ENCODE measurements at regions not wholly inside any gene's neighbourhood (a gene's known extent, or its start where the extent isn't known, plus 50 kb on each side); places are given as distances from the start of the nearest gene placed in this dataset.

GRCh38 chrX:39337451-39337850, 536.2 kb downstream of the MID1IP1 start:
- Histone ChIP-seq H2AFZ (ENCODE audit: control insufficient read depth, low read length) (no peak overlapping the region), H3K27me3 (ENCODE audit: control insufficient read depth, extremely low read depth, insufficient read depth, low read length) (no peaks in the 10 kb centered on the region), H3K4me2 (ENCODE audit: control insufficient read depth, extremely low read depth, insufficient read depth, low read depth, low read length) (no peak overlapping the region), H3K9me1 (ENCODE audit: control insufficient read depth, extremely low read depth, insufficient read depth, low read length) (no peaks in the 10 kb centered on the region), H3K9ac (ENCODE audit: control insufficient read depth, extremely low read depth, insufficient read depth, low read length) (no peak overlapping the region), H3K4me1 (ENCODE audit: control insufficient read depth, extremely low read depth, insufficient read depth, low read length) (no peaks in the 10 kb centered on the region), H3K9me3 (ENCODE audit: control insufficient read depth, low read depth, low read length) (no peaks in the 10 kb centered on the region), H3K36me3 (ENCODE audit: control insufficient read depth in 2 of 2, extremely low read depth in 1 of 2, insufficient read depth in 2 of 2, low read length in 2 of 2) (no peaks in the 10 kb centered on the region), H4K20me1 (ENCODE audit: control insufficient read depth, extremely low read depth, insufficient read depth, low read length) (no peaks in the 10 kb centered on the region), H3K27ac (ENCODE audit: control insufficient read depth, insufficient read depth, low read length) (no peak overlapping the region), H3K4me3 (ENCODE audit: control insufficient read depth in 2 of 3, extremely low read depth in 1 of 3, insufficient read depth in 2 of 3, low read depth in 1 of 3, low read length in 3 of 3) (no peak overlapping the region), H3K79me2 (ENCODE audit: control insufficient read depth, insufficient read depth, low read length) (no peaks in the 10 kb centered on the region)
- TF ChIP-seq, protein P1, sequence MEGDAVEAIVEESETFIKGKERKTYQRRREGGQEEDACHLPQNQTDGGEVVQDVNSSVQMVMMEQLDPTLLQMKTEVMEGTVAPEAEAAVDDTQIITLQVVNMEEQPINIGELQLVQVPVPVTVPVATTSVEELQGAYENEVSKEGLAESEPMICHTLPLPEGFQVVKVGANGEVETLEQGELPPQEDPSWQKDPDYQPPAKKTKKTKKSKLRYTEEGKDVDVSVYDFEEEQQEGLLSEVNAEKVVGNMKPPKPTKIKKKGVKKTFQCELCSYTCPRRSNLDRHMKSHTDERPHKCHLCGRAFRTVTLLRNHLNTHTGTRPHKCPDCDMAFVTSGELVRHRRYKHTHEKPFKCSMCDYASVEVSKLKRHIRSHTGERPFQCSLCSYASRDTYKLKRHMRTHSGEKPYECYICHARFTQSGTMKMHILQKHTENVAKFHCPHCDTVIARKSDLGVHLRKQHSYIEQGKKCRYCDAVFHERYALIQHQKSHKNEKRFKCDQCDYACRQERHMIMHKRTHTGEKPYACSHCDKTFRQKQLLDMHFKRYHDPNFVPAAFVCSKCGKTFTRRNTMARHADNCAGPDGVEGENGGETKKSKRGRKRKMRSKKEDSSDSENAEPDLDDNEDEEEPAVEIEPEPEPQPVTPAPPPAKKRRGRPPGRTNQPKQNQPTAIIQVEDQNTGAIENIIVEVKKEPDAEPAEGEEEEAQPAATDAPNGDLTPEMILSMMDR (optimal IDR thresholded peaks at IDR 0.05 in 1 of 3, IDR thresholded peaks at IDR 0.05 in 1 of 3, conservative IDR thresholded peaks at IDR 0.05 in 1 of 3; ENCODE audit: extremely low read depth in 1 of 3, insufficient read depth in 2 of 3, low read length in 3 of 3), result no peak
- no peak for TF ChIP-seq EZH2 (IDR thresholded peaks at IDR 0.05; ENCODE audit: low read length)
- DNase-seq (ENCODE audit: low read depth, low spot score) (no peak), FAIRE-seq (no peak)
- dilution Hi-C loops (cut with MboI; ENCODE audit: extremely low pct_ligation_motif_present, low sequenced_read_pairs), result no loop called here

GRCh38 chrX:39338583-39338982, 537.3 kb downstream of the MID1IP1 start:
- Histone ChIP-seq H2AFZ (ENCODE audit: control insufficient read depth, low read length) (no peak overlapping the region), H3K36me3 (ENCODE audit: control insufficient read depth in 2 of 2, extremely low read depth in 1 of 2, insufficient read depth in 2 of 2, low read length in 2 of 2) (no peaks in the 10 kb centered on the region), H3K9me1 (ENCODE audit: control insufficient read depth, extremely low read depth, insufficient read depth, low read length) (no peaks in the 10 kb centered on the region), H3K9ac (ENCODE audit: control insufficient read depth, extremely low read depth, insufficient read depth, low read length) (no peak overlapping the region), H3K4me2 (ENCODE audit: control insufficient read depth, extremely low read depth, insufficient read depth, low read depth, low read length) (no peak overlapping the region), H3K4me3 (ENCODE audit: control insufficient read depth in 2 of 3, extremely low read depth in 1 of 3, insufficient read depth in 2 of 3, low read depth in 1 of 3, low read length in 3 of 3) (no peak overlapping the region), H4K20me1 (ENCODE audit: control insufficient read depth, extremely low read depth, insufficient read depth, low read length) (no peaks in the 10 kb centered on the region), H3K4me1 (ENCODE audit: control insufficient read depth, extremely low read depth, insufficient read depth, low read length) (no peaks in the 10 kb centered on the region), H3K79me2 (ENCODE audit: control insufficient read depth, insufficient read depth, low read length) (no peaks in the 10 kb centered on the region), H3K9me3 (ENCODE audit: control insufficient read depth, low read depth, low read length) (no peaks in the 10 kb centered on the region), H3K27ac (ENCODE audit: control insufficient read depth, insufficient read depth, low read length) (no peak overlapping the region), H3K27me3 (ENCODE audit: control insufficient read depth, extremely low read depth, insufficient read depth, low read length) (no peaks in the 10 kb centered on the region)
- DNase-seq (ENCODE audit: low read depth, low spot score) (no peak), FAIRE-seq (no peak)
- dilution Hi-C loops (cut with MboI; ENCODE audit: extremely low pct_ligation_motif_present, low sequenced_read_pairs), result no loop called here
- TF ChIP-seq EZH2 (IDR thresholded peaks at IDR 0.05; ENCODE audit: low read length), result no peak
- TF ChIP-seq, protein P1 (optimal IDR thresholded peaks at IDR 0.05 in 1 of 3, IDR thresholded peaks at IDR 0.05 in 1 of 3, conservative IDR thresholded peaks at IDR 0.05 in 1 of 3; ENCODE audit: extremely low read depth in 1 of 3, insufficient read depth in 2 of 3, low read length in 3 of 3), result no peak

All from keratinocyte (primary cell).